M059J (cell line): ENCODE measurements at regions not wholly inside any gene's neighbourhood (a gene's known extent, or its start where the extent isn't known, plus 50 kb on each side); places are given as distances from the start of the nearest gene placed in this dataset.
"Not testable (repeated sequence)": the region's sequence is repeated elsewhere in the genome, so short reads cannot be mapped to it uniquely, and the experiment has no call there.

ENCODE experiments used
- DNase-seq: peaks from one replicate; pipeline ENCODE4 v3.0.0-alpha.2; 2012; ENCODE audit warnings: low read depth

- DNase-seq, result no peak
These were observed 170.8 kb upstream of the ZNF267 start for GRCh38 chr16:31702796-31703195.

DNA sequence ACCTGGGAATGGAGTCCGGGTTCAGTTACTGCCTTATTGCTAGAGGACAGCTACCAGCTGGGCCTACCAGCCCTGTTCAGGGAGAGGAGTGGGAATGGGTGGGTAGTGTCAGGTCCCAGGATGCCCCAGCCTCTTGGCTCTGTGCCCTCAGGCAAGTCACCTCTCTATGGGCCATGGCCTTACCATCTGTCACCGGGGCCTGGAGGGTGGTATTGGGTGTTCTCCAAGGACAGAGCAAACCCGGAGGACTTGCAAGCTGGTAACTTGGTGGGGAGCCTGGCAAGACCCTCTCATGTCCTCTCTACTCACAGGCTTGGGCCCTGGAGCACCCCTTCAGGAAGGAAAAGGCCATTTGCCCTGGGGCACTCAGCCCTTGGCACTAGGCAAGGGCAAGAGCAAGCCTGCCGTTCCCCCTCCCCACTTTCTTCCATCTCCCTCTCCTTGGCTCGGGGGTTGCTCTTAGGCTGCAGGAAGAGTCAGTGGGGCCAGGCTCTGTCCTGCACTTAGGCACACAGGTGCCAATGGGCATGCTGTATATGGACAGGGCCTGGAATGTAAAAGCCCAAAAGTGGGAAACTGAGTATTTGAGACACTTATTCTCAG, 170.0 kb upstream of the ZNF267 start:
- no peak for DNase-seq

- DNase-seq, result no peak
These were observed 169.5 kb upstream of the ZNF267 start for GRCh38 chr16:31704138-31704537.

- no peak for DNase-seq
These were observed 168.2 kb upstream of the ZNF267 start for GRCh38 chr16:31705371-31705770.

DNA sequence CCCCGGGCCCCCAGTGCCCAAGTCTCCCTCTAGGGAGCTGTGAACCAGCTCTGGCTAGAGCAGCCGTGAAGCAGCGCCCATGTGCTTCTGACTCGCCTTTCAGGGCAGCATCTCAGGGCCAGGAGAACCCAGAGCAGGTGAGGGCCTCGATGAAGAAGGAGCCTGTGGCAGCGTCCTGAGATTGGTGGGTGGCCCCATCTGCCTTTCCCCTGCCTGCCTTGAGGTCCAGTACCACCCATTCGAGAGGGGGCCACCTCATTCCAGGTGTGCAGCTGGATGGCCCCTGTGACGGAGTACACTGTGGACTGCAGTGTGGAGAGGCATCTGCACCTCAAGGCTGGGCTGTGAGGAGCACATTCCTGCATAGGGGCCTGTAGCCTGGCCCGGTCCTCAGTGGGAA, 167.3 kb upstream of the ZNF267 start:
- DNase-seq, result no peak

- DNase-seq, result no peak
These were observed 166.7 kb upstream of the ZNF267 start for GRCh38 chr16:31706925-31707324.

GRCh38 chr16:31707743-31708335, 165.8 kb upstream of the ZNF267 start:
- no peak for DNase-seq

DNA sequence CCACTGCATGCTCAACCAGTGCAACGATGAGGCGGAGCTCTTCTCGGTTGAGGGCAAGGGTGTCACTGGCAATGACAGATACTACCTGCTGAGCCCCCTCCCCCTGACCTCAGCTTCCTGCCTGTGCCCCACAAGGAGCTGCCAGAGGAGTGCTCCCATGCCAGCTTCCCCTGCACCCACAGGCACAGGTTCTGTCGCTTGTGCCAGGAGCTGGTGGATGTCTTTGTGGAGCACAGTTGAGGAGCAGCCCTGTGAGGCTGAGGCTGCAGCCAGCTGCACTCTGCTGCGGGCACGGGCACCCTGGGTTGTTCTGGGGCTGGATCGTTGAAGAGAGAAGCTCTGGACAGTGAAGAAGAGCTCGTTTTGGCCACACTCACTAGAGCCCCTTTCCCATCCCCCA, 165.3 kb upstream of the ZNF267 start:
- DNase-seq, result no peak

DNA sequence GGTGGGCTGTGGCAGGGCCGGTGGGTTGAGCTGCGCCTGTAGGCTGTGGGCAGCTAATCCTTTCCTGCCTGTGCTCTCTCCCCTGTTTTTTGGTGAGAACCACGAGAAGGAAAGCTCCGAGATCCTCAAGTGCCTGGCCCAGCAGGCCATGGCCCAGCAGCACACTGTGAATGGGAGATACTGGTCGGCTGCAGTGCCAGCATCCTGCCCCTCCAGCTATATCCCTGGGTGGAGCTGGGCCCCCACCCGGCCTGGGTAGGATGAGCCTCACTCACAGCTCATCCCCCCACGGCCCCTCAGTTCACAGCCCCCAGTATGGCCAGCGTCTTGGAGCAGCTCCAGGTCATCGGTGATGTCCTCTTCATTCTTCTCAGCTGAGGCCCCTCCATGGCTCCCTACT, 164.4 kb upstream of the ZNF267 start:
- DNase-seq, result no peak

DNA sequence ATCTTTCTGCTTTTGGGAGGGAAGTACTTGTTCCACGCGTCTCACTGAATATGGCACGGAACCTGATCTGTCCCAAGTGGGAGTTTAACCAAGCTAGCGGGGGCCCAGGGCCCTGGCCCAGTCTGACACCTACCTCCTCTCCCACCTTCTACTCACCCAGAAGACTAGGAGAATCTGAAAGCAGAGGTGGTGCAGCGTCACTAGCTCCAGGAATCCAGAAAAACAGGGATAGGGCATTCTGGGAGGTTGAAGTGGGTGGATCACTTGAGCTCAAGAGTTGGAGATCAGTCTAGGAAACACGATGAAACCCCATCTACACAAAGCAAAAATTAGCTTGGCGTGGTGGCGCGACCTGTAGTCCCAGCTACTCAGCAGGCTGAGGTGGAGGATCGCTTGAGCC, 163.5 kb upstream of the ZNF267 start:
- DNase-seq, result no peak

DNA sequence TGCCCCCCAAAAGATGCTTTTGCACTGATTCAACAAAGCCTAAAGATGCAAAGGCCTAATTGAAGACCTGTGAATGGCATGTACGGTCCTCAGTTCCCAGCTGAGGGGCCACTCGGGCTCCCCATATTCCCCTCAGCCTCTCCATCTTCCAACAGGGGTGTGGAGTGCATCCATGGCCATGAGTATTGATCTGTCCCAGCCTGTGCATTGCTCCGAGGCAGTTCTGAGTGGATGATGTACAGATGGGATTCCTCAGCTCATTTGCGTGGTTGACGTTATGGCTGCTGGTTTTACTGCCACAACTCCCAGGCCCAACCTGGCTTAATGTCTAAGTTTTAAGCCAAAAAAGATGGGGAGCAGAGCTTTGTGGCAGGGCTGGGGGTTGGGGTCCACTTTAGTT, 162.7 kb upstream of the ZNF267 start:
- DNase-seq, result no peak

GRCh38 chr16:31711344-31711845, 162.2 kb upstream of the ZNF267 start:
- no peak for DNase-seq

- no peak for DNase-seq
These were observed 161.5 kb upstream of the ZNF267 start for GRCh38 chr16:31712064-31712540.

- DNase-seq, result peak; percentile 94
These were observed 160.3 kb upstream of the ZNF267 start for GRCh38 chr16:31713071-31713944.

GRCh38 chr16:31713945-31714902, 159.4 kb upstream of the ZNF267 start:
- no peak for DNase-seq

DNA sequence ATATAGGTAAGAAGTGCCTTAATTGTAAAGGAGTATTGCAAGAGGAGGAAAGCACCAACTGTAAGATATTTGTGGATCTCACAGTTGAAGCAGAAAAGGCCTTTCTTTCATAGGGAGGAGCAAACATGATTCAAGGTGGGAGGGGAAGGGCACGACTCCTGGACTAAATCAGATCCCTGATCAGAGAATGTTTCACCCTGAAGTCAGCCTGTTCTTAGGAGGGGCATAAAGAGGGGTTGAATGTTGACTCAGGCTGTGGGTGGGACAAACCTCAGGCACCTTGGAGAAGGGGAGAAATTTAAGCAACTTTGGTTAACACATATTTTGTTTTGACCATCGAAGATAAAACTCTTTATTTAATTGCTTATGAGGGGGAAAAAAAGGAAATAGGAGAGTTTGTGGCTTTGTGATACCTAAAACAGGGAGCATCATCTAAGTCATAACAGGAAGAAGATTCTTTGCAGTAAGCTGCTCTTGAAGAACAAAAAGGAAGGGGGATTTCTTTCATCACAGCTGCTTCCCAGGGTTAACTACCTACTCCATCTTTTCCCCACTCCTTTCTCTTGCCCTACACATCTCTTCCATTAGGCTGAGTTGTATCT, 158.6 kb upstream of the ZNF267 start:
- DNase-seq, result no peak

DNA sequence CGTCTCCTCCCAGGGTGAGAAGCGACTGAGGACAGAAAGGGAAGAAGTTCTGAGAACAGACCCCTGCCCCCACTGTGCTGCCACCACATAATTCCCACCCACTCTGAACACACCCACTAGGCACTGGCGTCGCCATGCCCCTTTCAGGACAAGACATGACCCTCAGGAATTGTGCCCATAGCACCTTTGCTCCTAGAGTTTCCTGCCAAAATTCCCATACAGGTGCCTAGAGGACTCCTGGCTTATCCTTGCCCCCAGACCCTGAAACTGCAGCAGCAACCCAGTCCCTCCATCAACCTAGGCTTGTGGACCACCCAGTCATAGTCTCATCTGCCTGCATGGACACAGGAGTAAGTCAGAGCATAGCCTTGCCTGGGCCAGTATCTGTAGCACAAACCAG, 157.7 kb upstream of the ZNF267 start:
- no peak for DNase-seq

DNA sequence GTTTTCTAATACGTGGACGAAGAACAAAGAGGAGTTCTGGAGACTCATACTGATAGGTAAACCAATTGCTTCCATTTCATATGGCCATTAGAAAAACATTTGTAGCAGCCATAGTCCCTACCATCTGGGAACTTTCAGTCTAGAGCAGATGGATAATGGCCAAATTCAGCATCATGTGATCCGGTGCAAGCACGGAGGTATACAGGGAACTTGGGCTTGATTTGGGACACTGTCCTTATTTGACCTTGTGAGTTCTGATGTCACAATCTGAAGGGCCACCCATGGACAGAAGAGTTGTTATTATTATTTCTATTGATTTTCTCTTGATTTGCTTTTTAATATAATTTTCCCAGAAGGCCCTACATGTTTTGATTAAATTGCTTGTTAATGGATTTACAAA, 154.6 kb upstream of the ZNF267 start:
- DNase-seq, result no peak

DNA sequence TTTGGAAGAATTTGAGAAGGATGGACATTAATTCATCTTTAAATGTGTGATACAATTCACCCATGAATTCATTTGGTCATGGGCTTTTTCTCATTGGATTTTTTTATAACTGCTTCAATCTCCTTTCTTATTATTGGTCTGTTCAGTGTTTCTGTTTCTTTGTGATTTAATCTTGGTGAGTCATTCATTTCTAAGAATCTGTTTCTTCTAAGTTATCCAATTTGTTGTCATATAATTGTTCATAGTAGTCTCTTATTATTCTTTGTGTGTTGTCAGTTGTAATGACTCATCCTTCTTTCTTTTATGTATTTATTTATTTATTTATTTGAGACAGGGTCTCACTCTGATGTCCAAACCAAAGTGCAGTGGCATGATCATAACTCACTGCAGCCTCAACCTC, 146.1 kb upstream of the ZNF267 start:
- no peak for DNase-seq

DNA sequence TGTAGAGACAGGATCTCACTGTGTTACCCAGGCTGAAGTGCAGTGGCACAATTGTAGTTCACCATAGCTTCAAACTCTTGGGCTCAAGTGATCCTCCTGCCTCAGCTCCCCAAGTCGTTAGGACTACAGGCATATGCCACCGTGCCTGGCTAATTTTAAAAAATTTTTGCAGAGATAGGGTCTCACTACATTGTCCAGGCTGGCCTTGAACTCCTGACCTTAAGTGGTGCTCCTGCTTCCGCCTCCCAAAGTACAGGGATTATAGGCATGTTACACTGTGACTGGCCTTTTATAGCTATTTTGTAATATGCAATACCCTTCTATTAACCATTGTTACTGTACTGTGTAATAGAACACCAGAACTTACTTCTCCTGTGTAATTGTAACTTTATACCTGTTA, 139.3 kb upstream of the ZNF267 start:
- no peak for DNase-seq

- not testable (repeated sequence) for DNase-seq
These were observed 128.5 kb upstream of the ZNF267 start for GRCh38 chr16:31745098-31745497.
